HepG2 (cell line): ENCODE measurements at regions not wholly inside any gene's neighbourhood (a gene's known extent, or its start where the extent isn't known, plus 50 kb on each side); places are given as distances from the start of the nearest gene placed in this dataset.

Experiments used
- ATAC-seq: fragments of 200-7000 bp; cut with Tn5 transposase; 3 replicates; pipeline ENCODE4 v1.9.1; 2020; ENCODE audit warnings: mild to moderate bottlenecking, moderate library complexity
- BruUV-seq: library from RNA; stranded (reverse); fragments of 400-500 nt; replicated peaks from 2 replicates; lab custom pipeline; 2021; lab: Mats Ljungman, UMichigan
- CTCF ChIA-PET: fragments of 300-600 bp; formaldehyde crosslinking; extraction: SDS; loops from one replicate; lab custom pipeline; 2021; ENCODE audit warnings: low total read pairs, inconsistent platforms, low intra/inter-chr PET ratio; lab: Yijun Ruan, JAX
- POLR2A ChIA-PET: fragments of 350-600 bp; sonication (Branson Sonifier 250); formaldehyde crosslinking; loops from one replicate; lab custom pipeline; 2020; ENCODE audit warnings: antibody characterized with exemption, inconsistent platforms; lab: Yijun Ruan, JAX
- DNase-seq: peaks from one replicate; pipeline ENCODE4 v3.0.0-alpha.2; 2015; ENCODE audit warnings: low spot score
- FAIRE-seq: peaks from 3 replicates; lab custom pipeline; 2011; peaks lifted over from hg19 to GRCh38; lab: Jason Lieb, UNC
- H2AFZ ChIP-seq: one replicate; pipeline ENCODE4 v1.6.1; 2011; ENCODE audit warnings: low read length, inconsistent platforms
- H3K27ac ChIP-seq: fragments of 300-600 bp; 3 replicates; pipeline ENCODE4 v1.8.0; 2011; ENCODE audit warnings: mixed run types, mild to moderate bottlenecking, mixed read lengths, low read length, inconsistent platforms; ENCODE audit not compliant: insufficient read depth; ENCODE audit errors: extremely low read length
- H3K27me3 ChIP-seq, 2 experiments: fragments of 200-600 bp in 1 of 2; 2 replicates in 1 of 2; 3 replicates in 1 of 2; pipeline versions ENCODE4 v1.6.0 to v1.8.0; 2011; ENCODE audit warnings: low read length in 2 of 2, mild to moderate bottlenecking in 2 of 2, moderate library complexity in 2 of 2, inconsistent platforms in 1 of 2; ENCODE audit not compliant: insufficient read depth in 2 of 2, control insufficient read depth in 1 of 2
- H3K36me3 ChIP-seq, 2 experiments: fragments of 200-600 bp in 1 of 2; replicated peaks in 1 of 2; 2 replicates in 1 of 2; 3 replicates in 1 of 2; pipeline versions ENCODE4 v1.5.1 to v1.8.0; 2011; ENCODE audit warnings: low read length in 2 of 2, inconsistent platforms in 1 of 2; ENCODE audit not compliant: insufficient read depth in 2 of 2, control insufficient read depth in 1 of 2
- H3K4me1 ChIP-seq: 2 replicates; pipeline ENCODE4 v1.5.1; 2012; ENCODE audit warnings: low read length, inconsistent platforms; ENCODE audit not compliant: insufficient read depth
- H3K4me2 ChIP-seq: 2 replicates; pipeline ENCODE4 v1.6.0; 2011; ENCODE audit warnings: low read depth, low read length, inconsistent platforms
- H3K4me3 ChIP-seq, 3 experiments: fragments of 200-600 bp in 1 of 3; sonication (generic), shearing (Covaris generic) in 1 of 3; replicated peaks in 1 of 3; 2 replicates each; pipeline ENCODE4 v1.5.1; 2011 to 2016; ENCODE audit warnings: low read length in 3 of 3, inconsistent platforms in 2 of 3, low read depth in 2 of 3, mild to moderate bottlenecking in 2 of 3, control low read depth in 1 of 3, mixed read lengths in 1 of 3; ENCODE audit not compliant: insufficient read depth in 1 of 3
- H3K79me2 ChIP-seq: one replicate; pipeline ENCODE4 v1.6.1; 2011; ENCODE audit warnings: low read length, inconsistent platforms; ENCODE audit not compliant: insufficient read depth
- H3K9ac ChIP-seq: 2 replicates; pipeline ENCODE4 v1.6.0; 2011; ENCODE audit warnings: mild to moderate bottlenecking, low read depth, low read length, inconsistent platforms; ENCODE audit not compliant: insufficient read depth
- H3K9me3 ChIP-seq: 2 replicates; pipeline ENCODE4 v1.5.1; 2012; ENCODE audit warnings: mild to moderate bottlenecking, low read length
- H4K20me1 ChIP-seq: 2 replicates; pipeline ENCODE4 v1.6.0; 2011; ENCODE audit warnings: inconsistent platforms, mild to moderate bottlenecking, low read length, moderate library complexity; ENCODE audit not compliant: insufficient read depth
- ATF4 ChIP-seq, 2 experiments: fragments of 450-650 bp in 1 of 2; sonication (generic) in 1 of 2; formaldehyde crosslinking; IDR thresholded peaks; 2 replicates each; pipeline versions ENCODE4 v1.5.0 to v1.8.0; 2020 to 2022; ENCODE audit warnings: mild to moderate bottlenecking in 1 of 2, missing genetic modification reagents in 1 of 2
- GTF2F1 ChIP-seq: fragments of 150-350 bp; IDR thresholded peaks from 2 replicates; pipeline ENCODE4 v1.6.1; 2014; ENCODE audit warnings: low read length
- GTF3A ChIP-seq: sonication (generic); formaldehyde crosslinking; conservative IDR thresholded peaks from 2 replicates; pipeline ENCODE4 v1.4.0; 2020; ENCODE audit warnings: mild to moderate bottlenecking, missing genetic modification reagents
- JDP2 ChIP-seq: sonication (generic); formaldehyde crosslinking; IDR thresholded peaks from 2 replicates; pipeline ENCODE4 v1.8.1; 2022; ENCODE audit warnings: missing genetic modification reagents, borderline replicate concordance
- JUND ChIP-seq: sonication (generic); formaldehyde crosslinking; IDR thresholded peaks from 2 replicates; pipeline ENCODE4 v1.8.0; 2022; ENCODE audit warnings: mild to moderate bottlenecking, missing genetic modification reagents
- KMT2B ChIP-seq: IDR thresholded peaks from 2 replicates; pipeline ENCODE4 v1.6.1; 2016; ENCODE audit warnings: missing genetic modification reagents, missing compliant biosample characterization
- LRRFIP1 ChIP-seq: sonication (generic); formaldehyde crosslinking; conservative IDR thresholded peaks from 2 replicates; pipeline ENCODE4 v1.4.0; 2020; ENCODE audit warnings: missing genetic modification reagents
- MAZ ChIP-seq, 2 experiments: sonication (generic) in 1 of 2; formaldehyde crosslinking in 1 of 2; IDR thresholded peaks; 2 replicates each; pipeline versions ENCODE4 v1.5.0 to v1.6.1; 2012 to 2020; ENCODE audit warnings: low read depth in 2 of 2, mild to moderate bottlenecking in 2 of 2, borderline replicate concordance in 1 of 2, improper control_type of control experiment in 1 of 2, low read length in 1 of 2, missing genetic modification reagents in 1 of 2, moderate library complexity in 1 of 2
- MIER2 ChIP-seq: IDR thresholded peaks from 2 replicates; pipeline ENCODE4 v1.6.1; 2016; ENCODE audit warnings: missing biosample characterization, missing genetic modification reagents
- SNRNP70 ChIP-seq: fragments of 200-400 bp; formaldehyde crosslinking; IDR thresholded peaks from 2 replicates; pipeline ENCODE4 v1.6.1; 2017; ENCODE audit warnings: mild to moderate bottlenecking, low read depth, low read length, moderate library complexity
- SP140L ChIP-seq: sonication (generic); formaldehyde crosslinking; IDR thresholded peaks from 2 replicates; pipeline ENCODE4 v1.4.0; 2020; ENCODE audit warnings: missing genetic modification reagents, borderline replicate concordance
- SSRP1 ChIP-seq: IDR thresholded peaks from 2 replicates; pipeline ENCODE4 v1.6.1; 2016; ENCODE audit warnings: control low read depth
- TAF15 ChIP-seq: fragments of 200-400 bp; formaldehyde crosslinking; IDR thresholded peaks from one replicate; pipeline ENCODE4 v1.6.1; 2018; ENCODE audit warnings: mild to moderate bottlenecking, low read depth, low read length; ENCODE audit not compliant: poor library complexity, severe bottlenecking
- UBTF ChIP-seq: sonication (generic); formaldehyde crosslinking; IDR thresholded peaks from 2 replicates; pipeline ENCODE4 v1.4.0; 2020; ENCODE audit warnings: mild to moderate bottlenecking, missing genetic modification reagents
- ZMYM4 ChIP-seq: sonication (generic); formaldehyde crosslinking; IDR thresholded peaks from 2 replicates; pipeline ENCODE4 v1.8.1; 2023; ENCODE audit warnings: mild to moderate bottlenecking, missing genetic modification reagents
- ZNF251 ChIP-seq: sonication (generic); formaldehyde crosslinking; IDR thresholded peaks from 2 replicates; pipeline ENCODE4 v1.9.0; 2021; ENCODE audit warnings: mild to moderate bottlenecking, missing genetic modification reagents
- ZNF331 ChIP-seq: sonication (generic); formaldehyde crosslinking; IDR thresholded peaks from 2 replicates; pipeline ENCODE4 v1.4.0; 2020; ENCODE audit warnings: missing genetic modification reagents
- ZNF558 ChIP-seq: sonication (generic); formaldehyde crosslinking; IDR thresholded peaks from 2 replicates; pipeline ENCODE4 v1.9.0; 2022; ENCODE audit warnings: mild to moderate bottlenecking, missing genetic modification reagents, borderline replicate concordance
- ZNF878 ChIP-seq: sonication (generic); formaldehyde crosslinking; IDR thresholded peaks from 2 replicates; pipeline ENCODE4 v1.8.1; 2023; ENCODE audit warnings: mild to moderate bottlenecking, missing genetic modification reagents, moderate library complexity
- WGBS: methylation state at CpG from one replicate; pipeline ENCODE4 v1.1.6; 2017; ENCODE audit warnings: low lambda C conversion rate; 5-methylcytosine and 5-hydroxymethylcytosine counted together
- in situ Hi-C: cut with HindIII; loops from 2 replicates; pipeline ENCODE4 v1.10.0; 2017; ENCODE audit warnings: low pct_unique_long_range_greater_than_20kb; ENCODE audit not compliant: extremely low pct_ligation_motif_present
- intact Hi-C: fragments of 100-400 bp; cut with micrococcal nuclease; formaldehyde crosslinking; loops from one replicate; pipeline ENCODE4 v1.10.0; 2022; ENCODE audit not compliant: unreplicated experiment

- peak overlapping the region; percentile 67 for H3K4me2 ChIP-seq
- BruUV-seq: no TSS peak
- no peaks in the 10 kb centered on the region for H3K36me3 ChIP-seq
- peaks cover 43% of the 10 kb centered on the region for H3K4me1 ChIP-seq
- no peak overlapping the region for H3K9ac ChIP-seq
- intact Hi-C loops (no loop called here), in situ Hi-C loops (no loop called here)
- peak overlapping the region in 1 of 3 experiments; percentile 31; a peak in 2 of 6 replicates for H3K4me3 ChIP-seq
- no peak overlapping the region for H2AFZ ChIP-seq
- H3K27ac ChIP-seq: peak overlapping the region; percentile 66
- peak; percentile 87 for ATAC-seq
- H3K79me2 ChIP-seq: no peaks in the 10 kb centered on the region
- peak; percentile 70 for DNase-seq
- H3K27me3 ChIP-seq: no peaks in the 10 kb centered on the region
- ChIA-PET CTCF (no interaction called here), POLR2A (interaction anchor here (0.8 kb wide), 1 partner anchor 215 kb away, joined by 3 read pairs; no protein-coding TSS in a partner anchor)
- 22% methylated on average over 5 of the region's 5 CpGs for WGBS
- peak; percentile 92 for FAIRE-seq
- H3K9me3 ChIP-seq: no peaks in the 10 kb centered on the region
- H4K20me1 ChIP-seq: no peaks in the 10 kb centered on the region
- no peak for TF ChIP-seq ZMYM4
- no peak for TF ChIP-seq JUND
- no peak for TF ChIP-seq SP140L (CRISPR knock-in tag)
- TF ChIP-seq GTF2F1: no peak
- TF ChIP-seq TAF15: no peak
- TF ChIP-seq LRRFIP1: no peak
- no peak for TF ChIP-seq UBTF
- no peak for TF ChIP-seq ATF4 (CRISPR knock-in tag; IDR thresholded peaks at IDR 0.05)
- TF ChIP-seq MAZ (IDR thresholded peaks at IDR 0.05; ENCODE audit: borderline replicate concordance, low read depth, low read length): no peak
- no peak for TF ChIP-seq MAZ (CRISPR knock-in tag; IDR thresholded peaks at IDR 0.05; ENCODE audit: low read depth)
- no peak for TF ChIP-seq SSRP1 (CRISPR knock-in tag)
- TF ChIP-seq JDP2 (CRISPR knock-in tag): no peak
- TF ChIP-seq ZNF878 (CRISPR knock-in tag): peak; percentile 21; the same call in 1 of the 2 replicates
- no peak for TF ChIP-seq GTF3A (CRISPR knock-in tag)
- TF ChIP-seq MIER2 (CRISPR knock-in tag): no peak
- no peak for TF ChIP-seq SNRNP70
- 0 out of 2 replicates have a peak, but pooled peaks have one; percentile 18 for TF ChIP-seq ZNF331
- no peak for TF ChIP-seq KMT2B (CRISPR knock-in tag)
- TF ChIP-seq ZNF251 (CRISPR knock-in tag): no peak
- no peak for TF ChIP-seq ZNF558 (CRISPR knock-in tag)
Observed at GRCh38 chr3:193843474-193844301, 250.7 kb downstream of the OPA1 start.
